HepG2 (cell line): ENCODE measurements at regions not wholly inside any gene's neighbourhood (a gene's known extent, or its start where the extent isn't known, plus 50 kb on each side); places are given as distances from the start of the nearest gene placed in this dataset.

Experiments
- ARID3A ChIP-seq: IDR thresholded peaks from 2 replicates; pipeline ENCODE4 v1.6.1; 2012; ENCODE audit warnings: low read depth, low read length, improper control_type of control experiment
- EHMT2 ChIP-seq: fragments of 200-600 bp; sonication (generic); IDR thresholded peaks from 2 replicates; pipeline ENCODE4 v1.7.0; 2017; ENCODE audit warnings: antibody characterized with exemption, low read depth, low read length, borderline replicate concordance
- ELK4 ChIP-seq: sonication (generic); formaldehyde crosslinking; IDR thresholded peaks from 2 replicates; pipeline ENCODE4 v1.9.0; 2021; ENCODE audit warnings: missing genetic modification reagents, borderline replicate concordance
- FOXK1 ChIP-seq: sonication (generic); formaldehyde crosslinking; IDR thresholded peaks from 2 replicates; pipeline ENCODE4 v1.4.0; 2020; ENCODE audit warnings: low read depth, missing genetic modification reagents, borderline replicate concordance
- HINFP ChIP-seq: sonication (generic); formaldehyde crosslinking; IDR thresholded peaks from 2 replicates; pipeline ENCODE4 v1.4.0; 2020; ENCODE audit warnings: low read depth, mild to moderate bottlenecking, missing genetic modification reagents
- HNF1A ChIP-seq, 2 experiments: sonication (generic) in 1 of 2; formaldehyde crosslinking in 1 of 2; IDR thresholded peaks; 2 replicates each; pipeline versions ENCODE4 v1.4.0 to v1.6.1; 2016 to 2020; ENCODE audit warnings: borderline replicate concordance in 1 of 2, low read depth in 1 of 2, mild to moderate bottlenecking in 1 of 2, missing genetic modification reagents in 1 of 2
- HNRNPUL1 ChIP-seq: fragments of 200-400 bp; formaldehyde crosslinking; IDR thresholded peaks from 2 replicates; pipeline ENCODE4 v1.6.1; 2017; ENCODE audit warnings: low read depth, mild to moderate bottlenecking, low read length, moderate library complexity
- KLF11 ChIP-seq: IDR thresholded peaks from 2 replicates; pipeline ENCODE4 v1.6.1; 2016; ENCODE audit warnings: missing compliant biosample characterization
- NFIB ChIP-seq: sonication (generic); formaldehyde crosslinking; IDR thresholded peaks from 2 replicates; pipeline ENCODE4 v1.9.0; 2021; ENCODE audit warnings: missing genetic modification reagents, mild to moderate bottlenecking, borderline replicate concordance
- RELA ChIP-seq: sonication (generic); formaldehyde crosslinking; IDR thresholded peaks from 2 replicates; pipeline ENCODE4 v1.4.0; 2020; ENCODE audit warnings: missing genetic modification reagents
- SMAD3 ChIP-seq: sonication (generic); formaldehyde crosslinking; IDR thresholded peaks from 2 replicates; pipeline ENCODE4 v1.4.0; 2020; ENCODE audit warnings: missing genetic modification reagents
- SOX6 ChIP-seq, 2 experiments: fragments of 450-650 bp in 1 of 2; sonication (generic) in 1 of 2; formaldehyde crosslinking in 1 of 2; IDR thresholded peaks; 2 replicates each; pipeline versions ENCODE4 v1.4.0 to v1.6.1; 2017 to 2020; ENCODE audit warnings: antibody characterized with exemption in 1 of 2, mild to moderate bottlenecking in 1 of 2, missing genetic modification reagents in 1 of 2
- SP4 ChIP-seq: sonication (generic); formaldehyde crosslinking; IDR thresholded peaks from 2 replicates; pipeline ENCODE4 v1.8.1; 2023; ENCODE audit warnings: mild to moderate bottlenecking, missing genetic modification reagents
- SP5 ChIP-seq: IDR thresholded peaks from 2 replicates; pipeline ENCODE4 v1.6.1; 2016; ENCODE audit warnings: low read depth, borderline replicate concordance
- SUZ12 ChIP-seq: fragments of 150-350 bp; IDR thresholded peaks from 2 replicates; pipeline ENCODE4 v1.6.1; 2014; ENCODE audit warnings: low read depth, low read length
- ZNF17 ChIP-seq: sonication (generic); formaldehyde crosslinking; IDR thresholded peaks from 2 replicates; pipeline ENCODE4 v1.5.0; 2020; ENCODE audit warnings: mild to moderate bottlenecking, missing genetic modification reagents
- ZNF263 ChIP-seq: sonication (generic); formaldehyde crosslinking; IDR thresholded peaks from 2 replicates; pipeline ENCODE4 v1.4.0; 2020; ENCODE audit warnings: missing genetic modification reagents
- ZSCAN30 ChIP-seq: sonication (generic); formaldehyde crosslinking; IDR thresholded peaks from 2 replicates; pipeline ENCODE4 v1.5.0; 2020; ENCODE audit warnings: mild to moderate bottlenecking, missing genetic modification reagents

- TF ChIP-seq ARID3A (peak; percentile 45; the same call in 1 of the 2 replicates), SMAD3 (no peak), HNRNPUL1 (0 out of 2 replicates have a peak, but pooled peaks have one; percentile 65), HINFP (CRISPR knock-in tag) (no peak), RELA (no peak), ZSCAN30 (CRISPR knock-in tag) (no peak), ZNF17 (no peak), SUZ12 (no peak), NFIB (CRISPR knock-in tag) (no peak), SP5 (no peak), ZNF263 (CRISPR knock-in tag) (no peak), KLF11 (CRISPR knock-in tag) (no peak), FOXK1 (CRISPR knock-in tag) (no peak), SOX6 (IDR thresholded peaks at IDR 0.05) (no peak), SOX6 (CRISPR knock-in tag; IDR thresholded peaks at IDR 0.05) (no peak), SP4 (no peak), HNF1A (IDR thresholded peaks at IDR 0.05; ENCODE audit: low read depth) (peak; percentile 81), HNF1A (CRISPR knock-in tag; IDR thresholded peaks at IDR 0.05; ENCODE audit: borderline replicate concordance) (no peak; the same call in 1 of the 2 replicates), ELK4 (CRISPR knock-in tag) (no peak), EHMT2 (no peak)
Measured at GRCh38 chr6:108793516-108794251, 54.5 kb upstream of the ARMC2 start (continued).
